ENCODE measurements at regions not wholly inside any gene's neighbourhood (a gene's known extent, or its start where the extent isn't known, plus 50 kb on each side); places are given as distances from the start of the nearest gene placed in this dataset.
"Not testable (repeated sequence)": the region's sequence is repeated elsewhere in the genome, so short reads cannot be mapped to it uniquely, and the experiment has no call there.

DNA sequence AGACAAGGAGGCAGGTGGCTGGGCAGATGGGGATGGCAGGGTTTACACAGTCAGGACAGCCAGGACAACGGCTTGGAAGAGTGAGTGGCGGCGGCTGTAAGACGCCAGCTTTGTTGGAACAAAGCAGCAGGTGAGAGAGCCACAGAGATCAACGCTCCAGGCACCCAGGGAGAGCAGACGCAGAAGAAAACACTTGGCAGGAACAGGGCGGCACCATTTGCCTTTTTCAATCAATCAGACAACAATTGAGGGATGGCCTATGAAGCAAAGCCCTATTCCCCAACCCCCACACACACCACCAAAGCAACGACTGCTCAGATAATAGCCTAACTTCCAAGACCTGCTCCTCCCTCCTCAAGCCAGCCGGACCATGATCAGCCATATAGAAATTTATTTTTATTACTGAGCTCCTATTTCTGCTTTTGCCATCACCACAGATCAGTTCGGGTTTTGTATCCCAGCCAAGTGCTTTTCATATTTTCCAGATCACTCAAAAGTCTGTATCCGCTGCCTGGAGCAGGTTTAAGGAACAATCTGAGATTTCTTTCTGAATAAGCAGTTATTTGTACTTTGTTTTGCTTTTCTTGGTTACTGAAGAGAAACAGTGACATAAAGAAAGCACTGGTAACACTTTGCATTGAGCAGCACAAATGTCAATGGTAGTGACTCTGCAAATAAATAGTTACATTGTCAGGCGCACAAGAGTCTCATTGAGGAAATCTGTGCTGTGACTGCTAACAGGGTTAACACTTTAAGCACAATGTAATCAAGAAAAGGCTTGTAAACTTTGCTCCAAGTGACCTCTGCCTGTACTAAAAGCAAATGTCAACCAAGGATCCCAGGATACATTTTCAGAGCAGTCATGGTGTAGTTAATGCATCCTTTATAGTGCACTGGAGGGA is 81.8 kb upstream of the RBPJ start:
- FAIRE-seq (no peak), DNase-seq (ENCODE audit: low spot score) (no peak)

- FAIRE-seq (no peak), DNase-seq (ENCODE audit: low spot score) (no peak)
These were observed 81.0 kb upstream of the RBPJ start for GRCh38 chr4:26239801-26240200.

GRCh38 chr4:26241179-26241578 is 79.6 kb upstream of the RBPJ start:
- FAIRE-seq (no peak), DNase-seq (ENCODE audit: low spot score) (no peak)

GRCh38 chr4:26242451-26242850 is 78.4 kb upstream of the RBPJ start:
- DNase-seq (ENCODE audit: low spot score) (peak; percentile 40), FAIRE-seq (no peak)

DNA sequence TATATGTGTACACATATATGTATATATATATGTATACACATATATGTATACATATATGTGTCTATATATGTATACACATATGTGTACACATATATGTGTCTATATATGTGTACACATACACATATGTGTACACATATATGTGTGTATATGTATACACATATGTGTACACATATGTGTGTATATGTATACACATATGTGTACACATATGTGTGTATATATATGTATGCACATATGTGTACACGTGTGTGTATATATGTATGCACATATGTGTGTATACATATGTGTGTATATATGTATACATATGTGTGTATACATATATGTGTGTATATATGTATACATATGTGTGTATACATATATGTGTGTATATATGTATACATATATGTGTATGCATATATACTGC is 76.7 kb upstream of the RBPJ start:
- peak; percentile 58 for FAIRE-seq
- not testable (repeated sequence) for DNase-seq (ENCODE audit: low spot score)

GRCh38 chr4:26248647-26249046 is 72.2 kb upstream of the RBPJ start:
- no peak for DNase-seq (ENCODE audit: low spot score)
- FAIRE-seq, result no peak

DNA sequence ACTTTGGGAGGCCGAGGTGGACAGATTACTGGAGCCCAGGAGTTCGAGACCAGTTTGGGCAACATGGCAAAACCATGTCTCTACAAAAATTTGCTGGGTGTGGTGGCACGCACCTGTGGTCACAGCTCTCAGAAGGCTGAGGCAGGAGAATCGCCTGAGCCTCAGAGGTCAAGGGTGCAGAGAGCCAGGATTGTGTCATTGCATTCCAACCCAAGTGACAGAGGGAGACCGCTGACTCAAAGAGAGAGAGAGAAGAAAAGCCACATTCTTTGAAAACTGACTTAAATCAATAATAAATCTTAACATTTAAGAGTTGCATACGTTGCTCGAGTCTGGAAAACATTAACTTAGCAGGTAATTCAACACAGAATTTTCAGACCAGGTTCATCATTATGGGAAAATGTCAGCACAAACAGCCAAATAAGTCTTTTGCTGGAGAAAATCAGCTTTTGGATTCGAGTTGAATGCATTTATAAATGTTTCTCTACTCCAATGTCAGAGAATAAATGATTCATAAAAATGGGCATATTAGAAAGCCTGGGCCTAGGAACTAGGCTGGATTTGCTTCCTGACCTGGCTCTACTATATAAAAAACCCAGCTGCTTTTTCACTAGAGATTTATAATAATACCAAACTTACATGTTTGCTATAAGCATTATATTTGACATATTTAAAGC is 68.3 kb upstream of the RBPJ start:
- FAIRE-seq (no peak), DNase-seq (ENCODE audit: low spot score) (no peak)

DNA sequence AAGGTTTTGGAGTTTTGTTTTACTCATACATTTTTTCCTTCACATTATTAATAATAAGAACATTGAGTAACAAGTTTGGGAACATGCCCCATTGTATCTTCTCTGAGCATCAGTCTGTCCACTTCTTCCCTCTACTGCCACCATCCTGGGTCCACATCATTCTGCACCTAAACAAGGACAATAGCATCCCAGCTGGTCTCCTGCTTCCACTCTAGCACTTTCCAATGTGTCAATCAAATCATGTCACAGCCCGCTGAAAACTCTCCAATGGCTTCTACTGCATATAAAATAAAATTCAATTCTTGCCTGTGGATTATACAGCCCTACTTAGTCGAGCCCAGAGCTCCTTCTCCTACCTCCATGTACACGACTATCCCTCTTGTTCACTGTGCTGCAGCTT is 66.8 kb upstream of the RBPJ start:
- FAIRE-seq, result no peak
- no peak for DNase-seq (ENCODE audit: low spot score)

DNA sequence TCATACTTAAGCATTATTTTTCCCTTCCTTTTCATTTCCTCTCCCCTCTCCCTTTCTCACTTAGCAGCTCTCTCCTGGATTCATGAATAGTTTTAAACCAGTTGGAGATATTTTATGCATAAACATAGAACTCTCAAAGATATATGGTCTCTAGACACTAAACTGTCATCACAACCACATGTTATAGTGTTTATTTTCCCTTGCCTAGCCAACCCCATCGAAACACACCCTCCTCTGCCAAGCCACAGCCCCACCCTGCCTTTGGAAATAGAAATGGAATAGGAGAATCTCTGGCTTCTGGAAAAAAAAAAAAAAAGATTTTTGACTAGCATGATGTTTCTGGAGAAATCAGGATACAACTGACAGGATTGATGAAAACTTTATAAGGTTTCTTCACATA is 64.8 kb upstream of the RBPJ start:
- FAIRE-seq (no peak), DNase-seq (ENCODE audit: low spot score) (no peak)

DNA sequence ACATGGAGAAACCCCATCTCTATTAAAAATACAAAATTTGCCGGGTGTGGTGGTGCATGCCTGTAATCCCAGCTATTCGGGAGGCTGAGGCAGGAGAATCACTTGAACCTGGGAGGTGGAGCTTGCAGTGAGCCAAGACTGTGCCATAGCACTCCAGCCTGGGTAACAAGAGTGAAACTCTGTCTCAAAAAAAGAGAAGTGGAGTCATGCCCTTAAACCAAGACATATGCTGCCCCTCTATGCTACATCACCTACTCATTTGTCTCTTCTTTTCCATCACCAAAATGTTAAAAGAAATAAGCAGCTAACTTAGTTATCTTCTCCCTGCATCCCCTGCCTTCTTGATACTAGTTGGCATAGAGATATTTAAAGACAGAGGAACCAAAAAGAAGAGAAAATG is 63.4 kb upstream of the RBPJ start:
- FAIRE-seq; DNase-seq (ENCODE audit: low spot score): not testable (repeated sequence)

DNA sequence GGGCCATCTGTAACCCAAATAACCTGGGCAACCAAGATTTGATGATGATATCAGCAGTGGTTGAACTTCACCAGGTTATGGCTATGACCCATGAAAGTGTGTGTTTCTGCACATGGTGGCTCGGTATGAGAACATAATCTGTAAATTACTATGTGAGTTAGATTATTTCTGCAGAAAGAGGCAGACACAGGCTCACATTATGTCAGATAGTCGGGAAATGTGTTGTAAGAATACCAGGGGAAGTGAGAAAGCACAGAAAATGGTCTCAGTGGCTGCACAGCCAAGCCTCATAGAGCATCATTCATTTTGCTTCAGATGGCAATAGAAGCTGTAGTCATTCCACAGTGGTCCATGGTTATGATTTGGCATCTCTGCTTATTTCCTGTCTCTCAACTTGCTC is 63.0 kb upstream of the RBPJ start:
- FAIRE-seq, result no peak
- DNase-seq (ENCODE audit: low spot score), result no peak

- DNase-seq (ENCODE audit: low spot score) (no peak), FAIRE-seq (no peak)
These were observed 60.2 kb upstream of the RBPJ start for GRCh38 chr4:26260571-26260970.

DNA sequence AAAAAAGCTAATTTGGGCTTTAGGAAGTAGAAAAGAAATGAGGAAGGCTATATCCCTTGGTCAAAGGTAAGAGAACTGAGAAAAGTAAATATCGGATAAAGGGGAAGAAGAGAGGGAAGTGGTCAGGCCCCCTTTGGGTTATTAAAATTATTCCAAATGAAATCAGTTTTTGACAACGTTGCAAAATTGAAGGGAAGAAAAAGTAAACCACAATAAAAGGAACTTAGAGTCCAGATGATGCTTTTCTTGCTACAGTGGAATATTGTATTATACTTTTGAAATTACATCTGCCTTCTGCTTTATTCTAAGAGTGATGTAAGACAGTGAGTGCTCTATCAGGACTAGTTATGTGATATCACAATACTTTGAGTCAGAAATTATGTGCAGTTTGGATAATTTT is 59.4 kb upstream of the RBPJ start:
- FAIRE-seq (no peak), DNase-seq (ENCODE audit: low spot score) (no peak)

- DNase-seq (ENCODE audit: low spot score), result peak; percentile 22
- FAIRE-seq, result no peak
These were observed 57.6 kb upstream of the RBPJ start for GRCh38 chr4:26263165-26263564.

- DNase-seq (ENCODE audit: low spot score), result no peak
- no peak for FAIRE-seq
These were observed 56.7 kb upstream of the RBPJ start for GRCh38 chr4:26264109-26264508.

- no peak for FAIRE-seq
- DNase-seq (ENCODE audit: low spot score), result no peak
These were observed 53.7 kb upstream of the RBPJ start for GRCh38 chr4:26267087-26267486.

DNA sequence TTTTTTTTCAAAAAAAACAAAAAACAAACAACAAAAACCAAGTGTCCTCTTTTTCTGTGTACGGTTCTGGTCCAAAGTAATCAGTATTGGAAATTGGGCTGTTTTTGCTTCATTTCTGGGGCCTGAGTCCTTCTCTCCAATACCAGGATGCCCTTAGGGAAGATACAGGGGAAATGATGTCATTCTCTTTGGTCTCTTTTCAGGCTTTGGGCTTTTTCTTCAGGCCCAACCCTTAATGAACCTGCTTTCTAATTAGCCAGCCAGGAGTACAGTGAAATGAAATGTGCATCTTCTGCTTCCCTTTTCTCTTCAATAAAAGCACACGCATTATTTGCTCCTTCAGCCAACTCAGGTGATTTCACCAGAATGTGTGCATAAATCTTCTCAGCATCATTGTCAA is 52.6 kb upstream of the RBPJ start:
- FAIRE-seq (no peak), DNase-seq (ENCODE audit: low spot score) (no peak)

DNA sequence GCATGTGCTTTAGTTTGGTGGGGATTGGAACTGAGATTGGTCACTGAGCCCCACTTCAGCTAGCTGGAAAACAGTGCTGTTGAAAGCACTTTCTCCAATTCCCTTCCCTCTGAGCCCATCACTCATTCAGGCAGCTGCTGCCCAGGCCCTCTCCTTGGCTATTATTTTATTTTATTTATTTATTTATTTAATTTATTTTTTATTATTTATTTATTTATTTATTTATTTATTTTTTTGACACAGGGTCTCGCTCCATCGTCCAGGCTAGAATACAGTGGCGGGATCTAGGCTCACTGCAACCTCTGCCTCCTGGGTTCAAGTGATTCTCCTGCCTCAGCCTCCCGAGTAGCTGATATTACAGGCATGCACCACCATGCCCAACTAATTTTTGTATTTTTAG is 51.8 kb upstream of the RBPJ start:
- no peak for FAIRE-seq
- DNase-seq (ENCODE audit: low spot score), result no peak

Data from urothelium cell line (cell line).